Heart right ventricle (tissue), 16 donors: ENCODE measurements at regions not wholly inside any gene's neighbourhood (a gene's known extent, or its start where the extent isn't known, plus 50 kb on each side); places are given as distances from the start of the nearest gene placed in this dataset.
A peak's percentile ranks its signal among the peaks of the same experiment; 100 is the strongest.

Experiments
- ATAC-seq, 8 donors: fragments of 200-7000 bp; cut with Tn5 transposase; one replicate each; pipeline ENCODE4 v1.9.1; 2020; ENCODE audit warnings: mild to moderate bottlenecking in 8 of 8, moderate library complexity in 8 of 8, moderate number of reproducible peaks in 1 of 8
- DNase-seq, 2 donors: peaks; one replicate each; pipeline ENCODE4 v3.0.0-alpha.2; 2020
- H3K27ac ChIP-seq, 10 donors: fragments of 200-600 bp; sonication (generic) in 2 of 10; one replicate each; pipeline versions ENCODE4 v1.5.0 to v1.8.0; 2020 to 2022; ENCODE audit warnings: mild to moderate bottlenecking in 3 of 10
- H3K27me3 ChIP-seq, 7 donors: fragments of 200-600 bp; one replicate each; pipeline ENCODE4 v1.8.0; 2021 to 2022; ENCODE audit warnings: mild to moderate bottlenecking in 2 of 7
- H3K36me3 ChIP-seq, 9 donors: fragments of 200-600 bp; sonication (generic) in 1 of 9; one replicate each; pipeline versions ENCODE4 v1.5.0 to v1.8.0; 2020 to 2022; ENCODE audit warnings: mild to moderate bottlenecking in 2 of 9
- H3K4me1 ChIP-seq, 9 donors: fragments of 200-600 bp; sonication (generic) in 1 of 9; one replicate each; pipeline versions ENCODE4 v1.5.0 to v1.8.0; 2020 to 2022; ENCODE audit warnings: mild to moderate bottlenecking in 4 of 9
- H3K4me3 ChIP-seq, 10 donors: fragments of 200-600 bp; sonication (generic) in 2 of 10; one replicate each; pipeline versions ENCODE4 v1.5.0 to v1.8.0; 2020 to 2022; ENCODE audit warnings: mild to moderate bottlenecking in 7 of 10, moderate library complexity in 2 of 10
- H3K9me3 ChIP-seq, 11 donors: fragments of 200-600 bp in 10 of 11; sonication (generic) in 2 of 11; one replicate each; pipeline versions ENCODE4 v1.5.0 to v1.8.0; 2013 to 2022; ENCODE audit warnings: mild to moderate bottlenecking in 2 of 11, control low read depth in 1 of 11, moderate library complexity in 1 of 11
- CTCF ChIP-seq, 9 donors: fragments of 200-600 bp; sonication (generic) in 2 of 9; IDR thresholded peaks; one replicate each; pipeline versions ENCODE4 v1.5.0 to v1.8.0; 2021 to 2022; ENCODE audit warnings: antibody characterized with exemption in 9 of 9, mild to moderate bottlenecking in 5 of 9, moderate library complexity in 1 of 9
- WGBS, 2 donors: extraction: QIAGEN DNeasy Blood & Tissue Kit; methylation state at CpG; one replicate each; pipeline ENCODE4 v1.1.7; 2013; ENCODE audit warnings: inconsistent platforms in 1 of 2; 5-methylcytosine and 5-hydroxymethylcytosine counted together
- intact Hi-C, 10 donors: fragments of 100-400 bp; cut with DNase I; formaldehyde crosslinking; loops; one replicate each; pipeline versions ENCODE4 v1.11.1 to v1.14.2; 2022
- donor health status: Arrhythmogenic right ventricular cardiomyopathy.
- donor health status: ischemic (EF 13 %, LVEDD 7.1; RV severe dilation, severe dysfunction).
- donor health status: healthy with polysubstance abuse.
- donor health status: DM: no; HTN: yes; CAD: no.
- donor health status: DM: no; HTN: no; CAD: no.
- donor health status: ischemic (EF 25% LVEDD 6.9; RV normal size, moderate dysfunction).
- donor health status: ischemic (EF 25% LVEDD 5.7; RV mildly dilated, moderate dysfunction).
- donor health status: healthy.
- donor health status: DM: yes; HTN: yes; CAD: no.
- donor health status: Ischemic cardiomyopathy.
- donor health status: ischemic (EF 35%, LVEDD 5.7; RV mildly dilated, moderate dysfunction).
- donor health status: nonischemic (EF 11% LVEDD 7.7; RV severe dilation, severe dysfunction).
- donor health status: DM: yes; HTN: yes; CAD: no.
- donor health status: PGD.
- donor health status: ischemic (EF 29% LVEDD 5.4; RV normal size, mild dysfunction).
- donor health status: nonischemic (EF 23%, LVEDD 6.1; RV moderate dilation, normal function).

- H3K36me3 ChIP-seq = no peaks in the 10 kb centered on the region
- peaks cover 0 to 34% (median 6%) of the 10 kb centered on the region in 11 donors for H3K9me3 ChIP-seq
- H3K27me3 ChIP-seq = no peaks in the 10 kb centered on the region
- H3K4me3 ChIP-seq = no peak overlapping the region
- ATAC-seq = no peak
- H3K4me1 ChIP-seq = no peaks in the 10 kb centered on the region
- TF ChIP-seq CTCF (IDR thresholded peaks at IDR 0.05) = peak; percentile 37 to 68 (median 57)
- DNase-seq = no peak
- no peak overlapping the region for H3K27ac ChIP-seq
- intact Hi-C loops = no loop called here
These were observed 112.5 kb upstream of the GHITM start for GRCh38 chr10:84026821-84027257.

GRCh38 chr10:84029840-84030239 is 109.5 kb upstream of the GHITM start:
- intact Hi-C loops = no loop called here
- no peak for DNase-seq
- H3K27me3 ChIP-seq = no peaks in the 10 kb centered on the region
- TF ChIP-seq CTCF (IDR thresholded peaks at IDR 0.05) = no peak
- H3K27ac ChIP-seq = no peak overlapping the region
- H3K4me1 ChIP-seq = no peaks in the 10 kb centered on the region
- H3K36me3 ChIP-seq = no peaks in the 10 kb centered on the region
- no peak overlapping the region for H3K4me3 ChIP-seq
- no peak for ATAC-seq
- WGBS, 2 donors = 66 to 68% methylated on average over 4 of the region's 4 CpGs
- peaks cover 0 to 22% (median 1%) of the 10 kb centered on the region in 11 donors for H3K9me3 ChIP-seq

- H3K9me3 ChIP-seq = peaks cover 0 to 19% (median 0%) of the 10 kb centered on the region in 11 donors
- no peaks in the 10 kb centered on the region for H3K27me3 ChIP-seq
- H3K4me1 ChIP-seq = no peaks in the 10 kb centered on the region
- H3K36me3 ChIP-seq = no peaks in the 10 kb centered on the region
- ATAC-seq (no peak), DNase-seq (no peak)
- no peak for TF ChIP-seq CTCF (IDR thresholded peaks at IDR 0.05)
- H3K4me3 ChIP-seq = no peak overlapping the region
- no peak overlapping the region for H3K27ac ChIP-seq
- WGBS, 2 donors = 74 to 83% methylated on average over 2 of the region's 2 CpGs
- intact Hi-C loops = no loop called here
These were observed 101.3 kb upstream of the GHITM start for GRCh38 chr10:84038035-84038434.

GRCh38 chr10:84039957-84040356 is 99.4 kb upstream of the GHITM start:
- TF ChIP-seq CTCF (IDR thresholded peaks at IDR 0.05) = no peak
- no peaks in the 10 kb centered on the region for H3K27me3 ChIP-seq
- no peaks in the 10 kb centered on the region for H3K4me1 ChIP-seq
- DNase-seq (no peak), ATAC-seq (no peak)
- intact Hi-C loops = no loop called here
- 81 to 86% methylated on average over 5 of the region's 5 CpGs for WGBS, 2 donors
- peaks cover 0 to 10% (median 0%) of the 10 kb centered on the region in 11 donors for H3K9me3 ChIP-seq
- H3K27ac ChIP-seq = no peak overlapping the region
- H3K36me3 ChIP-seq = no peaks in the 10 kb centered on the region
- no peak overlapping the region for H3K4me3 ChIP-seq
